Type B pancreatic cell (in vitro differentiated cells): ENCODE measurements at regions not wholly inside any gene's neighbourhood (a gene's known extent, or its start where the extent isn't known, plus 50 kb on each side); places are given as distances from the start of the nearest gene placed in this dataset.

Experiments used
- DNase-seq: peaks from one replicate; pipeline ENCODE4 v3.0.0; 2021; ENCODE audit warnings: mixed read lengths; ENCODE audit not compliant: unreplicated experiment; ENCODE audit errors: extremely low spot score
- H3K27ac Mint-ChIP-seq: 2 replicates; pipeline ENCODE4 v1.8.0; 2021; ENCODE audit warnings: mild to moderate bottlenecking, mixed read lengths
- H3K27me3 Mint-ChIP-seq: 2 replicates; pipeline ENCODE4 v1.8.0; 2021; ENCODE audit warnings: mixed read lengths
- H3K36me3 Mint-ChIP-seq: 2 replicates; pipeline ENCODE4 v1.8.0; 2021; ENCODE audit warnings: mixed read lengths
- H3K4me1 Mint-ChIP-seq: one replicate; pipeline ENCODE4 v1.8.0; 2021; ENCODE audit warnings: mixed read lengths; ENCODE audit not compliant: unreplicated experiment
- H3K4me3 Mint-ChIP-seq: 2 replicates; pipeline ENCODE4 v1.8.0; 2021; ENCODE audit warnings: mild to moderate bottlenecking, mixed read lengths
- H3K9me3 Mint-ChIP-seq: 2 replicates; pipeline ENCODE4 v1.8.0; 2021; ENCODE audit warnings: mixed read lengths
- CTCF ChIP-seq: fragments of 200-600 bp; sonication (generic); conservative IDR thresholded peaks from 2 replicates; pipeline ENCODE4 v1.5.0; 2021; ENCODE audit warnings: antibody characterized with exemption, mild to moderate bottlenecking

DNA sequence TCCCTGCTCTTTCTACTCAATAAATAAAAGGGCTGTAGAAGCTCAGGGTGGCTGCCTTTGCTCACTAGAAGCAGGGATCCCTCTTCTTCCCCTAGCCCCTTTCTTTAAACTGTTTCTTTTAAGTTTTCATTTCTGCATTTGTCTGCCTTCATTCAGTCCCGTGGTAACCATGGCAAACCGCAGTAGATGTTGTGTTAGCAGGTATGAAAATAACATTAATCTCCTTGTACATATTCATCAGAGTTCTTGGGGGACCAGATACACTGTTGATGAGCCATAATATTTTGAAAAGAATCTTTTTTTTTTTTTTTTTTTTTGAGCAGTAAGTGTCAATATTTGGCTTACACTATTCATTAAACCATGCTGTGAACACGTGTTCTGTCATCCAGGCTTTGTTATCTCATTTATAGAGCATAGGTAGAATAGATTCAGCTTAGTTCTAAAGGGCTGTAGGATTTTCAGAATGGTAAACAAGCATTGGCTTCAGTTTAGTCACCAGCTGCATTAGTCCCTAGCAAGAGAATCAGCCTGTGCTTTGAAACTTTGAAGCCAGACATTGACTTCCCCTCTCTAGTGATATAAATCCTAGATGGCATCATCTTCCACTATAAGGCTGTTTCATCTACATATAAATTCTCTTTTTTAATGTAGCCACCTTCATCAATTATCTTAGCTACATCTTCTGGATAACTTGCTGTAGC lies 59.4 kb upstream of the SPRY2 start:
- H3K36me3 Mint-ChIP-seq, result no peaks in the 10 kb centered on the region
- DNase-seq, result no peak
- no peak for TF ChIP-seq CTCF
- no peaks in the 10 kb centered on the region for H3K27me3 Mint-ChIP-seq
- H3K9me3 Mint-ChIP-seq, result peaks cover 21% of the 10 kb centered on the region
- peaks cover 4% of the 10 kb centered on the region for H3K4me1 Mint-ChIP-seq
- no peak overlapping the region for H3K4me3 Mint-ChIP-seq
- H3K27ac Mint-ChIP-seq, result no peak overlapping the region

DNA sequence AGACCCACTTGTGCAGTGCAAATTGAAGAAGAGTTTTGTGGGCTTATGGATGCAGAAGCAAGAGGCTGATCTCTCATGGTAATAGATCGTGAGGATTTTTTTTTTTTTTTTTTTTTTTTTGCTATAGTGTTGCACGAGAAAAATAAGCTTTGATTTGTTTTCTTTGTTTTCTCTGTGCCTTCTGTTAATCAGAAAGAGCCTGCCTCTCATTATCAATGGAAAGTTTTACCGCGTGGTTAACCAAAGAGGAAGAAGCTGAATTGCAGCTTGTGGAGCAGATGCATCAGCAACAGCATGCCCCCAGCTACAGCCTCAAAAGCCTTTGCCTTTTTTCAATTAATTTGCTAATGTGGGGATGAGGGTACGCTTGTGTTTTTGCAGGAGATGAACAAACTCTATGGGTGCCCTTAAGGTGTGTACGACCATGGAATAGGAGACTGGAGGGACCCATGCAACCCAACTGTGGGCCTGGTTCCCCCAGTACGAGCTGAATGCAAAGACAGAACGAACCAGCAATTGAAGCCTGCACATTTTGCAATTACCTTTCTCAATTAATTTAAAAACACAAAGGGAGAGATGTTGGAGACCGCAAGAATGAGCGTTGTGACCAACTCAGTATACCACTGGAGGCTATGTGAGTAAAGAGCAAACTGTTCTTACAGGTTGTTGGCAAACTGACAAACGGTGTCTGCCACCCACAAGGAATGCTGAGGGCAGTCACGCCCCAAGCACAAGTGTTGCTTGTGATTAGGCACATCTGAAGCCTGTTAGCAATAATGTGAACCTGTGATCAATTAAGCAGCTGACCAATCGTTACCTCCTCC lies 58.6 kb upstream of the SPRY2 start:
- no peak overlapping the region for H3K27ac Mint-ChIP-seq
- TF ChIP-seq CTCF, result no peak
- no peak for DNase-seq
- no peaks in the 10 kb centered on the region for H3K27me3 Mint-ChIP-seq
- no peak overlapping the region for H3K4me3 Mint-ChIP-seq
- H3K36me3 Mint-ChIP-seq, result no peaks in the 10 kb centered on the region
- peaks cover 20% of the 10 kb centered on the region for H3K9me3 Mint-ChIP-seq
- peaks cover 4% of the 10 kb centered on the region for H3K4me1 Mint-ChIP-seq
